ENCODE measurements at regions not wholly inside any gene's neighbourhood (a gene's known extent, or its start where the extent isn't known, plus 50 kb on each side); places are given as distances from the start of the nearest gene placed in this dataset.

GRCh38 chr10:78263521-78263988 lies 229.9 kb downstream of the RPS24 start:
- intact Hi-C loops (cut with DNase I): no loop called here
- peaks cover 5% of the 10 kb centered on the region for H3K4me1 ChIP-seq
- no peaks in the 10 kb centered on the region for H3K36me3 ChIP-seq (ENCODE audit: insufficient read depth in 1 of 2, low read depth in 1 of 2)
- no peaks in the 10 kb centered on the region for H3K27me3 ChIP-seq (ENCODE audit: insufficient read depth in 3 of 3, low read length in 2 of 3)
- no peak for DNase-seq
- H3K27ac ChIP-seq: no peak overlapping the region
- WGBS, 3 donors: 87 to 93% (median 91%) methylated on average over 5 of the region's 5 CpGs
- H3K4me3 ChIP-seq: no peak overlapping the region
- no peak for ATAC-seq
- no peak for TF ChIP-seq CTCF (IDR thresholded peaks at IDR 0.05)
- H3K9me3 ChIP-seq: no peaks in the 10 kb centered on the region

DNA sequence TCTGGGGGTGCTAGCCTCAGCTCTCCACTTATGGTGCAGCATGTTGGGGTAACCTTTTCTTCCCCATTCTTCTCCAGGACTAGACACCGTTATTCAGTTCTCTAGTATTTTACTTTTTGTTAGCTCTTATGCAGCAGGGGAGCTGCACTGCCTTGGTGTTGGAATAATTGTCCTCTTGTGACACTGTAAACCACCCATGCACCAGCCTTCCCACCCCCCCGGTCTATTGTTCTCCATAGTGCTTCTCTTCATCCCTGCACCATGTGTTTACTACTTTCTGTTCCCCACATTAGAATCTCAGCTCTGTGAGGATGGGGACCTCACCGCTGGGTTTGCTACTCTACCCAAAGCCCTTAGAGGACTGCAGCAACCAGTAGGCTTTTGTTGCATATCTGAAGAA lies 230.7 kb downstream of the RPS24 start:
- Histone ChIP-seq H3K27ac (no peak overlapping the region), H3K4me1 (peaks cover 5% of the 10 kb centered on the region), H3K9me3 (no peaks in the 10 kb centered on the region), H3K27me3 (ENCODE audit: insufficient read depth in 3 of 3, low read length in 2 of 3) (no peaks in the 10 kb centered on the region), H3K36me3 (ENCODE audit: insufficient read depth in 1 of 2, low read depth in 1 of 2) (no peaks in the 10 kb centered on the region), H3K4me3 (no peak overlapping the region)
- ATAC-seq (no peak), DNase-seq (no peak)
- WGBS, 3 donors: 95 to 99% (median 96%) methylated on average over 3 of the region's 3 CpGs
- intact Hi-C loops (cut with DNase I): no loop called here
- no peak for TF ChIP-seq CTCF (IDR thresholded peaks at IDR 0.05)

- H3K36me3 ChIP-seq (ENCODE audit: insufficient read depth in 1 of 2, low read depth in 1 of 2): no peaks in the 10 kb centered on the region
- no peak for TF ChIP-seq CTCF (IDR thresholded peaks at IDR 0.05)
- no peak overlapping the region for H3K27ac ChIP-seq
- no peaks in the 10 kb centered on the region for H3K9me3 ChIP-seq
- DNase-seq (no peak), ATAC-seq (peak in 3 of 4 donors; percentile 37 to 64 (median 61))
- no peaks in the 10 kb centered on the region for H3K27me3 ChIP-seq (ENCODE audit: insufficient read depth in 3 of 3, low read length in 2 of 3)
- 52 to 66% (median 61%) methylated on average over 7 to 10 of the region's 10 CpGs for WGBS, 3 donors
- H3K4me3 ChIP-seq: no peak overlapping the region
- intact Hi-C loops (cut with DNase I): no loop called here
- H3K4me1 ChIP-seq: peaks cover 5% of the 10 kb centered on the region
These were observed 233.2 kb downstream of the RPS24 start for GRCh38 chr10:78266741-78267469.

GRCh38 chr10:78267598-78267997 lies 233.9 kb downstream of the RPS24 start:
- H3K36me3 ChIP-seq (ENCODE audit: insufficient read depth in 1 of 2, low read depth in 1 of 2): no peaks in the 10 kb centered on the region
- WGBS, 3 donors: 54 to 74% (median 63%) methylated on average over 3 of the region's 3 CpGs
- no peaks in the 10 kb centered on the region for H3K27me3 ChIP-seq (ENCODE audit: insufficient read depth in 3 of 3, low read length in 2 of 3)
- ATAC-seq (peak in 3 of 4 donors; percentile 28 to 52 (median 44)), DNase-seq (no peak)
- H3K9me3 ChIP-seq: no peaks in the 10 kb centered on the region
- intact Hi-C loops (cut with DNase I): no loop called here
- peaks cover 5% of the 10 kb centered on the region for H3K4me1 ChIP-seq
- no peak for TF ChIP-seq CTCF (IDR thresholded peaks at IDR 0.05)
- no peak overlapping the region for H3K27ac ChIP-seq
- H3K4me3 ChIP-seq: no peak overlapping the region

- intact Hi-C loops (cut with DNase I): no loop called here
- H3K4me1 ChIP-seq: peaks cover 5% of the 10 kb centered on the region
- DNase-seq: peak in 1 of 2 donors; percentile 16
- no peaks in the 10 kb centered on the region for H3K27me3 ChIP-seq (ENCODE audit: insufficient read depth in 3 of 3, low read length in 2 of 3)
- H3K36me3 ChIP-seq (ENCODE audit: insufficient read depth in 1 of 2, low read depth in 1 of 2): no peaks in the 10 kb centered on the region
- WGBS, 3 donors: 37 to 86% (median 75%) methylated on average over 2 of the region's 2 CpGs
- no peak for TF ChIP-seq CTCF (IDR thresholded peaks at IDR 0.05)
- H3K4me3 ChIP-seq: no peak overlapping the region
- no peaks in the 10 kb centered on the region for H3K9me3 ChIP-seq
- ATAC-seq: no peak
- no peak overlapping the region for H3K27ac ChIP-seq
These were observed 235.4 kb downstream of the RPS24 start for GRCh38 chr10:78269060-78269459.
